ENCODE measurements at regions not wholly inside any gene's neighbourhood (a gene's known extent, or its start where the extent isn't known, plus 50 kb on each side); places are given as distances from the start of the nearest gene placed in this dataset.

- H3K36me3 ChIP-seq: no peaks in the 10 kb centered on the region
- no peak overlapping the region for H3K4me3 ChIP-seq
- H4K20me1 ChIP-seq: no peaks in the 10 kb centered on the region
- no peak for TF ChIP-seq Cebpa-rat (IDR thresholded peaks at IDR 0.05)
- no peak overlapping the region for H3K27ac ChIP-seq
- no peak overlapping the region for H3K4me2 ChIP-seq
- H3K9ac ChIP-seq: no peak overlapping the region
- H3K9me3 ChIP-seq (replicated peaks in 1 of 11): peaks cover 0 to 8% (median 0%) of the 10 kb centered on the region in 11 experiments; a peak in 1 of 22 replicates
- no peaks in the 10 kb centered on the region for H3K27me3 ChIP-seq
- no peaks in the 10 kb centered on the region for H3K4me1 ChIP-seq
Observed at GRCh38 chr5:53200306-53200705, 90.7 kb upstream of the MOCS2 start.

DNA sequence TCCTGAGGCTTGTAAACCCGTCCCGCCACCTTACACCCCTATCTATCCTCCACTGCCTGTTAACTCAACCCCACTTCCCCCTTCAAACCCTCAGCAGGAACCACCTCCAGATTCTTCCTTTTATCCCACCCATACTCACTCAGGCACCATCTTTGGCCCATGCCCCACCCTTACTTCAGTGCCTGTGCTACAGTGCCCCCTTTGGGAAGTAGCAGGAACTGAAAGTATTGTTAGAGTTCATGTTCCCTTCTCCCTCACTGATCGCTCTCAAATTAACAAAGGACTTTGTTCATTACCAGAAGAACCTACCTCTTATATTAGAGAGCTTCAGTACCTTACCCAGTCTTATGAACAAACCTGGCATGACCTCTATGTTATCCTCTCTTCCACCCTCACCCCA, 92.2 kb upstream of the MOCS2 start:
- Histone ChIP-seq H3K4me2 (no peak overlapping the region), H3K4me3 (no peak overlapping the region), H4K20me1 (no peaks in the 10 kb centered on the region), H3K36me3 (no peaks in the 10 kb centered on the region), H3K4me1 (no peaks in the 10 kb centered on the region), H3K9me3 (replicated peaks in 1 of 11) (peaks cover 0 to 8% (median 0%) of the 10 kb centered on the region in 11 experiments; a peak in 1 of 22 replicates), H3K9ac (no peak overlapping the region), H3K27me3 (no peaks in the 10 kb centered on the region), H3K27ac (no peak overlapping the region)
- TF ChIP-seq Cebpa-rat (IDR thresholded peaks at IDR 0.05): no peak

DNA sequence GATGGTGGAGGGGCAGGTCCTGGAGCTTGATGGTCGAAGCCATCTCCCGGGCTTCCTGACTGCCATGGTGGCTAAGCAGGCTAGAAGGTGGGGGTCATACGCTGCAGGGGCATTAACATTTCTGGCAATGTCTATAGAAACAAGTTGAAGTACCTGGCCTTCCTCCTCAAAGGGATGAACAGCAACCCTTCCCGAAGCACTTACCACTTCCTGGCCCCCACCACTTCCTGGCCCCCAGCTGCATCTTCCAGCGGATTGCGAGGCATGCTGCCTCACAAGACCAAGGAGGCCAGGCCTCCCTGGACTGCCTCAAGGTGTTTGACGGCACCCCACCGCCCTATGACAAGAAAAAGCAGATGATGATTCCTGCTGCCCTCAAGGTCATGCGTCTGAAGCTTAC, 97.0 kb upstream of the MOCS2 start:
- Histone ChIP-seq H3K27ac (no peak overlapping the region), H3K9me3 (replicated peaks in 1 of 11) (peaks cover 0 to 7% (median 0%) of the 10 kb centered on the region in 11 experiments; a peak in 3 of 22 replicates), H3K9ac (no peak overlapping the region), H4K20me1 (no peaks in the 10 kb centered on the region), H3K4me2 (no peak overlapping the region), H3K27me3 (no peaks in the 10 kb centered on the region), H3K4me3 (no peak overlapping the region), H3K4me1 (no peaks in the 10 kb centered on the region), H3K36me3 (no peaks in the 10 kb centered on the region)
- TF ChIP-seq Cebpa-rat (IDR thresholded peaks at IDR 0.05): no peak

- Histone ChIP-seq H3K36me3 (no peaks in the 10 kb centered on the region), H3K27ac (no peak overlapping the region), H3K9me3 (replicated peaks in 1 of 11) (peaks cover 10 to 17% (median 15%) of the 10 kb centered on the region in 11 experiments; a peak in 20 of 22 replicates), H3K4me2 (no peak overlapping the region), H4K20me1 (no peaks in the 10 kb centered on the region), H3K27me3 (no peaks in the 10 kb centered on the region), H3K4me3 (no peak overlapping the region), H3K4me1 (no peaks in the 10 kb centered on the region), H3K9ac (no peak overlapping the region)
- no peak for TF ChIP-seq Cebpa-rat (IDR thresholded peaks at IDR 0.05)
Observed at GRCh38 chr5:53211799-53212198, 102.2 kb upstream of the MOCS2 start.

DNA sequence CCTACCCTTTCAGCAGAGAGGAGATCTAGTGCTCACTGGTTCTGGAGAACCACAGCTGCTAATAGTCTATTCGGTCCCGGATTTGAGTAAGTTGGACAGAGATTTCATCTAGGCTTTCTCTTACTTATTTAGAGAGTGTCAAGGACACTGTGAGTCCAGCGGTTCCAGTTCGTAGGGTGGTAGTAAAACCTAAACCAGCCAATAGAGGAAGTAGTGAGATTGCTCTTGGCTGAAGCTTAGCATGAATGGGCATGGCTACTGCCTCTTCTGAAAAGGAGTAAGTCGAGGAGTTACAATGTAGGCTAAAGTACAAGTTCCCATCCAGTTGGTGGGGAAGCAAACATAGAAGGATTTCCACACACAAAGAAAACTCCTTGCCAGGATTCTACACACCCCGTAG, 109.6 kb upstream of the MOCS2 start:
- H3K9me3 ChIP-seq (replicated peaks in 1 of 11): peaks cover 17 to 26% (median 23%) of the 10 kb centered on the region in 11 experiments
- no peak overlapping the region for H3K4me2 ChIP-seq
- no peak overlapping the region for H3K4me3 ChIP-seq
- H4K20me1 ChIP-seq: no peaks in the 10 kb centered on the region
- no peaks in the 10 kb centered on the region for H3K4me1 ChIP-seq
- H3K36me3 ChIP-seq: no peaks in the 10 kb centered on the region
- H3K27me3 ChIP-seq: no peaks in the 10 kb centered on the region
- H3K27ac ChIP-seq: no peak overlapping the region
- no peak overlapping the region for H3K9ac ChIP-seq
- TF ChIP-seq Cebpa-rat (IDR thresholded peaks at IDR 0.05): no peak

DNA sequence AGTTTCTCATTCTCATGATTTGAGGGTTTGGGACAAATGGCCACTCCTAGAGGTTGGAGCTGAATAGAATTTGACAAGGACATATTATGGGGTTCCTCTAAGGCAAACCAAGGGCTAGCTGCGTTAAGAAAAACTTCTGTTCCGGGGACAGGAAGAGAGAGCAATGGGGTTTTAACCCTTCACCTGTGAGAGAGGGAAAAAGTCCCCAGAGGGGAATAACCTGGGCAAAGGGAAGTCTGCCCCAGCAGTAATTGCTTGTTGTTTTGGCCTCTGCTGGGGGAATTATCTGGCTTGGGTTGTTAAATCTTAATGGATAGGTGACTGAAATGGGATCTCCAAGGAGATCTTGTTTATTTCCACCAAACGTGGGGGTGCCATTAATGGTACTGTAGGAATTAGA, 110.1 kb upstream of the MOCS2 start:
- H3K4me1 ChIP-seq: no peaks in the 10 kb centered on the region
- no peak overlapping the region for H3K4me2 ChIP-seq
- H3K9ac ChIP-seq: no peak overlapping the region
- H3K9me3 ChIP-seq (replicated peaks in 1 of 11): peaks cover 17 to 26% (median 23%) of the 10 kb centered on the region in 11 experiments
- TF ChIP-seq Cebpa-rat (IDR thresholded peaks at IDR 0.05): no peak
- H4K20me1 ChIP-seq: no peaks in the 10 kb centered on the region
- H3K27ac ChIP-seq: no peak overlapping the region
- H3K27me3 ChIP-seq: no peaks in the 10 kb centered on the region
- no peaks in the 10 kb centered on the region for H3K36me3 ChIP-seq
- H3K4me3 ChIP-seq: no peak overlapping the region

DNA sequence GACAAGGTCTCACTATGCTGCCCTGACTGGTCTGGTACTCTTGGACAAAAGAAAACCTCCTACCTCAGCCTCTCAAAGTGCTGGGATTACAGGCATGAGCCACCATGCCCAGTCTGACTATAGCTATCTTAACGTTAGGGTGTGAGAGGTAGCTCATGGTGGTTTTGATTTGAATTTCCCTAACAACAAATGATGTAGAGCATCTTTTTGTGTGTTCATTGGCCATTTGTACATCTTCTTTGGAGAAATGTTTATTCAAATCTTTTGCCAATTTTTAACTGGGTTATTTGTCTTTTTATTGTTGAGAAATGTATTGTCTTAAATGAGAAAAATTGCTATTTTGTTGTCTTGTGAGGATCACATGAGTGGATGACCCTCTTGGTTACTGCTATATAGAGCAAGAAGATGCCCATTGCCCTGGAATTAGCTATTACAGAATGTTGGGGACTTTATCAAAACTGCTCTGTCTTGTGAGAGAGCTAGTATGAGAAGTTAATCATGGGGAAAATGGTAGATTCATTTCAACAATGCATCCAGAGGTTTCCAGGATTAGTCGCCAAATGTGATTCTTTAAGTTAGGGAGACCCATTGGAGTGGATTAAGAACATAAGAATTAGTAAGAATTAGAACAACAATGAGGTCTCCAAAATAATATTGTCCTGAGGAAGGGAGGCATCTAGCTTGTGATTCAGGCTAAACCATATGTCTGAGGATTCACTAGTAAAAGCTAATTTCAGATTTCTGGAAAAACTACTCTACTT, 124.3 kb upstream of the MOCS2 start:
- Histone ChIP-seq H3K9me3 (replicated peaks in 1 of 11) (peaks cover 0 to 26% (median 5%) of the 10 kb centered on the region in 11 experiments; a peak in 7 of 22 replicates), H3K4me2 (no peak overlapping the region), H3K27me3 (no peaks in the 10 kb centered on the region), H3K36me3 (no peaks in the 10 kb centered on the region), H3K4me1 (no peaks in the 10 kb centered on the region), H3K9ac (no peak overlapping the region), H4K20me1 (no peaks in the 10 kb centered on the region), H3K27ac (no peak overlapping the region), H3K4me3 (no peak overlapping the region)
- no peak for TF ChIP-seq Cebpa-rat (IDR thresholded peaks at IDR 0.05)

- Histone ChIP-seq H3K9me3 (replicated peaks in 1 of 11) (0 out of 22 replicates have a peak, but pooled peaks cover 0 to 10% (median 0%) of the 10 kb centered on the region in 11 experiments), H3K4me1 (no peaks in the 10 kb centered on the region), H3K27me3 (no peaks in the 10 kb centered on the region), H3K27ac (no peak overlapping the region), H3K9ac (no peak overlapping the region), H3K4me2 (no peak overlapping the region), H3K4me3 (no peak overlapping the region), H3K36me3 (no peaks in the 10 kb centered on the region), H4K20me1 (no peaks in the 10 kb centered on the region)
- TF ChIP-seq Cebpa-rat (IDR thresholded peaks at IDR 0.05): no peak
Observed at GRCh38 chr5:53236683-53237082, 127.1 kb upstream of the MOCS2 start.

GRCh38 chr5:53237876-53238275, 128.3 kb upstream of the MOCS2 start:
- Histone ChIP-seq H4K20me1 (no peaks in the 10 kb centered on the region), H3K9me3 (replicated peaks in 1 of 11) (0 out of 22 replicates have a peak, but pooled peaks cover 0 to 6% (median 0%) of the 10 kb centered on the region in 11 experiments), H3K4me3 (no peak overlapping the region), H3K9ac (no peak overlapping the region), H3K27ac (no peak overlapping the region), H3K36me3 (no peaks in the 10 kb centered on the region), H3K4me1 (no peaks in the 10 kb centered on the region), H3K27me3 (no peaks in the 10 kb centered on the region), H3K4me2 (no peak overlapping the region)
- TF ChIP-seq Cebpa-rat (IDR thresholded peaks at IDR 0.05): no peak
